Body of pancreas (tissue), 4 donors: ENCODE measurements at regions not wholly inside any gene's neighbourhood (a gene's known extent, or its start where the extent isn't known, plus 50 kb on each side); places are given as distances from the start of the nearest gene placed in this dataset.

Source experiments
- POLR2A ChIP-seq, 3 donors: fragments of 450-650 bp; IDR thresholded peaks; one replicate each; pipeline ENCODE4 v1.6.1; 2016; ENCODE audit warnings: antibody characterized with exemption in 3 of 3, mild to moderate bottlenecking in 2 of 3
- TF ChIP-seq, protein P1 (sequence below), 7 experiments: fragments of 450-650 bp in 4 of 7; fragments of 200-600 bp in 3 of 7; sonication (generic) in 3 of 7; IDR thresholded peaks; one replicate each; pipeline ENCODE4 v1.5.1; 2016 to 2019; ENCODE audit warnings: antibody characterized with exemption in 7 of 7

DNA sequence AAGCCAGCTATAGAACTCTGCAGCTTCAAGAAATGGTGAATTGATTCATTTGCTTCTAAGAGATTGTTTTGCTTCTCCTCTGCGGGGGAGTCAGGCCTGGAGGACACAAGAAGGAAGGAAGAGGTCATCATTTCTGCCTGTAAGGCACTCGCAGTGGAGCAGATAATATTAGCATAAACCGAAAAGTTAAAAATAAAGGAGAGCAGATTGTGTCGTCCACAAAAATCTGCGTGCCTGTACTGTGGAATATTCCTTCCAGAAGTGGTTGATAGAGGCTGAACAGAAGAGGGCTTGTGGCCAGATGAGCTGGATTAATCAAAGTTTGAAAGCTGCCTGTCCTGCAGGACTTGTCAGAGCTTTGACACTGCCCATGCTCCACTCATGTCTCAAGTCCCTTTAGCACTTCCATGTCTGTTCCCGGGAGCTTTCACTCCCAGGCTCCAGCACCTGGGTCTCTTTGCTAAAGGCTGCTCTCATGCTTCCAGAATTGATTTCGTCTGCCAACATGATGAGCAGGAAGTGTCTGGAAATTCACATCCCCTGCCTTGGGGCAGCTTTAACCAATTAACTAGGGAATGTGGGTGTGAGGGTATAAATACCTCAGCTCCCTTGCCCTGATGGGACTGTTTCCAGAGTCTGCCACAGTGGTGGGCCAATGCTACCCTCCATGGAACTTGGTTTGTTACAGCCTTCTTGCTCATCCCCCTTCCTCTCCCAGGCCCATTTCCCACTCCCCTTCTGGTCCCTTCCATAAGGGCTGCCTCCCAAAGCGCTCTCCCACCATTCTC, 65.1 kb upstream of the STX16 start:
- TF ChIP-seq, protein P1, sequence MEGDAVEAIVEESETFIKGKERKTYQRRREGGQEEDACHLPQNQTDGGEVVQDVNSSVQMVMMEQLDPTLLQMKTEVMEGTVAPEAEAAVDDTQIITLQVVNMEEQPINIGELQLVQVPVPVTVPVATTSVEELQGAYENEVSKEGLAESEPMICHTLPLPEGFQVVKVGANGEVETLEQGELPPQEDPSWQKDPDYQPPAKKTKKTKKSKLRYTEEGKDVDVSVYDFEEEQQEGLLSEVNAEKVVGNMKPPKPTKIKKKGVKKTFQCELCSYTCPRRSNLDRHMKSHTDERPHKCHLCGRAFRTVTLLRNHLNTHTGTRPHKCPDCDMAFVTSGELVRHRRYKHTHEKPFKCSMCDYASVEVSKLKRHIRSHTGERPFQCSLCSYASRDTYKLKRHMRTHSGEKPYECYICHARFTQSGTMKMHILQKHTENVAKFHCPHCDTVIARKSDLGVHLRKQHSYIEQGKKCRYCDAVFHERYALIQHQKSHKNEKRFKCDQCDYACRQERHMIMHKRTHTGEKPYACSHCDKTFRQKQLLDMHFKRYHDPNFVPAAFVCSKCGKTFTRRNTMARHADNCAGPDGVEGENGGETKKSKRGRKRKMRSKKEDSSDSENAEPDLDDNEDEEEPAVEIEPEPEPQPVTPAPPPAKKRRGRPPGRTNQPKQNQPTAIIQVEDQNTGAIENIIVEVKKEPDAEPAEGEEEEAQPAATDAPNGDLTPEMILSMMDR (IDR thresholded peaks at IDR 0.05), result no peak
- TF ChIP-seq POLR2A (IDR thresholded peaks at IDR 0.05), result no peak
